Activated CD4-positive, alpha-beta T cell treated with anti-CD3 and anti-CD28 coated beads, Interleukin-2, amount 10 ng/mL, durations not matched to agents 24 days and 14 days (primary cell): ENCODE measurements at regions not wholly inside any gene's neighbourhood (a gene's known extent, or its start where the extent isn't known, plus 50 kb on each side); places are given as distances from the start of the nearest gene placed in this dataset.
"Not testable (repeated sequence)": the region's sequence is repeated elsewhere in the genome, so short reads cannot be mapped to it uniquely, and the experiment has no call there.

Experiments
- DNase-seq: peaks from one replicate; pipeline ENCODE4 v3.0.0; 2022
- H3K27ac Mint-ChIP-seq: one replicate; pipeline ENCODE4 v1.8.0; 2022; ENCODE audit warnings: mild to moderate bottlenecking, mixed read lengths
- H3K27me3 Mint-ChIP-seq: one replicate; pipeline ENCODE4 v1.8.0; 2022; ENCODE audit warnings: mixed read lengths
- H3K36me3 Mint-ChIP-seq: one replicate; pipeline ENCODE4 v1.8.0; 2022; ENCODE audit warnings: low read depth, mild to moderate bottlenecking, mixed read lengths
- H3K4me1 Mint-ChIP-seq: one replicate; pipeline ENCODE4 v1.8.0; 2021; ENCODE audit warnings: mixed read lengths
- H3K4me3 Mint-ChIP-seq: one replicate; pipeline ENCODE4 v1.8.0; 2022; ENCODE audit warnings: mild to moderate bottlenecking, moderate library complexity, mixed read lengths
- H3K9me3 Mint-ChIP-seq: one replicate; pipeline ENCODE4 v1.8.0; 2021; ENCODE audit warnings: mixed read lengths
- intact Hi-C: fragments of 100-400 bp; cut with micrococcal nuclease; formaldehyde crosslinking; loops from one replicate; pipeline ENCODE4 v1.15.1; 2023

DNA sequence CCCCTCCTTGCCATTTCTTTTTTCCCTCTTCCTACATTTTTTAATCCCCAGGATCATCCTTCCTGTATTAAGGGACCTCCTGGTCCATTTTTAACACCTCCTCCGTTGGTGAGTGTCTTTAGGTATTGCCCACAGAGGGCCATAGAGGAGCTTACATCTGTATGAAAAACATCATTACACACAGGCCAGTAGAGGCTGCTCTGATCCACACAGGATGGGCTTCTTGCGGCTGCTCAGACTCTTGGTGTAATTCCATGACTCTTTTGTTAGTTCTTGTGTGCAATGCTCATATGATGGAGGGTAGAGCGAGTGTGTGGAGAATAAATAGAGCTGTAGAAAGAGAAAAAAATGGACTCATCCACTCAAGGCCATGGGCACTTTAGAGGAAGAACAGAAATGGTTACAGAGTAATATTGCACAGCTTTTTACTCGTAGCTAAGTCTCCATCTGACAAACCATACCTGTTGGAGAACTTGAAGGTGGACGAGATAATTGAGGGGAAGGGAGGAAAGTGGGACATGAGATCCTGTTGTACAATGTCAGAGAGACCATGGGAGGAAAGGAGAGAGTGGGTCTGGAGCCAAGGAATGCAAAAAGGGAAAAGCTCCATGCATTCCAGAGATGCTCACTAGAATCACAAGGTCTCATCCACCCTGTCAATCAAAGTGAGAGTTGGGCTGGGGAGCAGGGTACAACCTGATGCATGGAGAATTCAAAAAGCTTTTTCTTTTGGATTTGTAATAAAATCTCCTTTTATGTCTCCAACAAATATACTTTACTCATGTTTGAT lies 129.7 kb upstream of the TNP1 start:
- no peaks in the 10 kb centered on the region for H3K9me3 Mint-ChIP-seq
- no peak overlapping the region for H3K4me3 Mint-ChIP-seq
- H3K36me3 Mint-ChIP-seq, result no peaks in the 10 kb centered on the region
- DNase-seq, result no peak
- peaks cover 16% of the 10 kb centered on the region for H3K27me3 Mint-ChIP-seq
- no peaks in the 10 kb centered on the region for H3K4me1 Mint-ChIP-seq
- no peak overlapping the region for H3K27ac Mint-ChIP-seq
- intact Hi-C loops, result no loop called here

GRCh38 chr2:216987252-216987821 lies 127.5 kb upstream of the TNP1 start:
- no peak overlapping the region for H3K4me3 Mint-ChIP-seq
- intact Hi-C loops, result no loop called here
- no peaks in the 10 kb centered on the region for H3K4me1 Mint-ChIP-seq
- peaks cover 15% of the 10 kb centered on the region for H3K27me3 Mint-ChIP-seq
- DNase-seq, result no peak
- H3K9me3 Mint-ChIP-seq, result no peaks in the 10 kb centered on the region
- no peaks in the 10 kb centered on the region for H3K36me3 Mint-ChIP-seq
- no peak overlapping the region for H3K27ac Mint-ChIP-seq

- H3K27me3 Mint-ChIP-seq, result peaks cover 10% of the 10 kb centered on the region
- intact Hi-C loops, result no loop called here
- DNase-seq, result no peak
Observed at GRCh38 chr2:216985658-216986141, 125.8 kb upstream of the TNP1 start.

GRCh38 chr2:216984937-216985336 lies 125.1 kb upstream of the TNP1 start:
- Mint-ChIP-seq H3K4me1 (no peaks in the 10 kb centered on the region), H3K9me3 (peaks cover 6% of the 10 kb centered on the region), H3K27me3 (peaks cover 15% of the 10 kb centered on the region), H3K36me3 (no peaks in the 10 kb centered on the region), H3K4me3 (no peak overlapping the region), H3K27ac (no peak overlapping the region)
- DNase-seq, result no peak
- intact Hi-C loops, result no loop called here

More at GRCh38 chr2:216985658-216986141, 125.8 kb upstream of the TNP1 start:
- Mint-ChIP-seq H3K27ac (no peak overlapping the region), H3K36me3 (no peaks in the 10 kb centered on the region), H3K9me3 (peaks cover 5% of the 10 kb centered on the region), H3K4me1 (no peaks in the 10 kb centered on the region), H3K4me3 (no peak overlapping the region)

DNA sequence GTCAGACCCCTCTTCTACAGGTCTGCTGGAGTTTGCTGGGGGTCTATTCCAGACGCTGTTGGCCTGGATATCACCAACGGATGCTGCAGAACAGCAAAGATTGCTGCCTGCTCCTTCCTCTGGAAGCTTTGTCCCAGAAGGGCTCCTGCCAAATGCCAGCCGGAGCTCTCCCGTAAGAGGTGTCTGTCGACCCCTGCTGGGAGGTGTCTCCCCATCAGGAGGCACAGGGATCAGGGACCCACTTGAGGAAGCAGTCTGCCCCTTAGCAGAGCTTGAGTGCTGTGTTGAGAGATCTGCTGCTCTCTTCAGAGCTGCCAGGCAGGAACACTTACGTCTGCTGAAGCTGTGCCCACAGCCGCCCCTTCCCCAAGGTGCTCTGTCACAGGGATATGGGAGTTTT lies 122.1 kb upstream of the TNP1 start:
- not testable (repeated sequence) for H3K4me1 Mint-ChIP-seq, H3K27ac Mint-ChIP-seq, H3K4me3 Mint-ChIP-seq

DNA sequence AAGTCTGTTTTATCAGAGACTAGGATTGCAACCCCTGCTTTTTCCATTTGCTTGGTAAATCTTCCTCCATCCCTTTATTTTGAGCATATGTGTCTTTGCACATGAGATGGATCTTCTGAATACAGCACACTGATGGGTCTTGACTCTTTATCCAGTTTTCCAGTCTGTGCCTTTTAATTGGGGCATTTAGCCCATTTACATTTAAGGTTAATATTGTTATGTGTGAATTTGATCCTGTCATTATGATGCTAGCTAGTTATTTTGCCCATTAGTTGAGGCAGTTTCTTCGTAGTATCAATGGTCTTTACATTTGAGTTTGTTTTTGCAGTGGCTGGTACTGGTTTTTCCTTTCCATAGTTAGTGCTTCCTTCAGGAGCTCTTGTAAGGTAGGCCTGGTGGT lies 120.6 kb upstream of the TNP1 start:
- H3K27ac Mint-ChIP-seq, DNase-seq, H3K4me1 Mint-ChIP-seq, H3K36me3 Mint-ChIP-seq, intact Hi-C loops, H3K4me3 Mint-ChIP-seq: not testable (repeated sequence)
- Mint-ChIP-seq H3K9me3 (peaks cover 18% of the 10 kb centered on the region), H3K27me3 (peaks cover 18% of the 10 kb centered on the region)

More for the DNA sequence above, 122.1 kb upstream of the TNP1 start:
- Mint-ChIP-seq H3K9me3 (peaks cover 18% of the 10 kb centered on the region), H3K27me3 (peaks cover 16% of the 10 kb centered on the region)
- intact Hi-C loops, DNase-seq, H3K36me3 Mint-ChIP-seq: not testable (repeated sequence)

DNA sequence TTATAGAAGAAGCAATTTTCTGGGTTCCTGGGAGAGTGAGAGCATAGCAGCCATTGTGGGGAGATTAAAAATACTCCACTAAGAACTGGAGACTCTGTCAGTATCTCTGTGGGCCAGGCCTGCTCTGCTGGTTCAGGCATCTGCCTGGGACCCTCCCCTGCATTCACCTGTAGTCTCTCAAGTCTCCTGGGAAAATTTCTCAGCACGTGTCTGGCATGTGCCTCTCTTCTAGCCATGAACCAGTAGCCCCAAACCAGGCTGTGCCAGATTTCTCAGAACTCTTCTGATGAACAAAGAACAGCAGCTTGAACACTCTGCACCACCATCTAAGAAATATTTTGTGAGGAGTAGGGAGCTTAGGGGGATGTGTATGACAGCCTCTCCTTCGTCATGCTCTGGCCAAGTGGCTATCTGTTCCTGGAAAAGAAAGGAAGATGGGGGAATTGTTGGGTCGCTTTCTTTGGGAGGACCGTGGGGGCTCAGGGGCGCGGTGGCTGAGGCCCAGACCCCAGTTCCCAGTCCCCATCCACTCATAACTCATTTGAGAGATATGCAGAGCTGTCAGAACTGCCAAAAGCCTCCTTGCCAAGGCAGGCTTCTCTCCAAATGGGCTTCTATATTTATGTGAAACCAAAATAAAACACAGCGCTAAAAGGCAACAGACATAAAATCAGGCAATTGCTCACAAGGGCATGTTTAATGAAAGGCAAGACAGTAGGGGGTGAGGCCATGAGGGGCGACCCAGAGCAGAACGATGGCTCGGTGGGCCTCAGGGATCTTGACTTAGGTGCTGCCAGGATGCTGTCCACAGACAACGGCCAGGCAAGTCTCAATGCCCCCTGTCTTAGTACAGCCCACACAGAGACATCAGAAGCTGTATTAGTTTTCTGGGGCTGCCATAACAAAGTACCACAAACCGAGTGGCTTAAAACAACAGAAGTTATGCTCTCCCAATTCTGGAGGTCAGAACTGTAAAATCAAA lies 114.7 kb upstream of the TNP1 start:
- no peak for DNase-seq
- Mint-ChIP-seq H3K36me3 (no peaks in the 10 kb centered on the region), H3K4me3 (no peak overlapping the region), H3K4me1 (no peaks in the 10 kb centered on the region), H3K27me3 (peaks cover 8% of the 10 kb centered on the region), H3K27ac (no peak overlapping the region), H3K9me3 (peaks cover 12% of the 10 kb centered on the region)
- intact Hi-C loops, result no loop called here

DNA sequence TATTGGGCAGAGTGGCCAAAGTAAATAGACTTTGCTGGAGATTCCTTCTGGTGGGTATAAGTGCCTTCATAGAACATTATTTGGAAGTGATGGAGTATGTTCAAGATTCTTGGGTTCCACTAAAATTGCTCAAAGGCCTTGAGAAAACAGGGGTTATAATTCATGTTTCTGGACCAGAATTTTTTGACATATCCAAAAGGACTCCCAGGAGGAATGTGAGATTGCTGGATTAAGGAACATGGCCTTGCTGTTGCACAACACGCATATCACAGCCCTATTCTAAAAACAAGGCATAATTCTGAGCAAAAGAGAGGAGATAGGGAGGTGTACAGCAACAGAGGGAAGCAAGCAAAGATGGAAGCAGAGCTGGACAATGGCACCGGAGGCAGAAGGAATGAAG lies 111.7 kb upstream of the TNP1 start:
- no peak overlapping the region for H3K27ac Mint-ChIP-seq
- intact Hi-C loops, result no loop called here
- H3K27me3 Mint-ChIP-seq, result peaks cover 11% of the 10 kb centered on the region
- no peak overlapping the region for H3K4me3 Mint-ChIP-seq
- H3K36me3 Mint-ChIP-seq, result no peaks in the 10 kb centered on the region
- DNase-seq, result no peak
- no peaks in the 10 kb centered on the region for H3K9me3 Mint-ChIP-seq
- H3K4me1 Mint-ChIP-seq, result no peaks in the 10 kb centered on the region

- no peak for DNase-seq
- H3K27ac Mint-ChIP-seq, result no peak overlapping the region
- intact Hi-C loops, result no loop called here
- H3K4me1 Mint-ChIP-seq, result no peaks in the 10 kb centered on the region
- H3K4me3 Mint-ChIP-seq, result no peak overlapping the region
- no peaks in the 10 kb centered on the region for H3K36me3 Mint-ChIP-seq
- H3K9me3 Mint-ChIP-seq, result no peaks in the 10 kb centered on the region
- H3K27me3 Mint-ChIP-seq, result peaks cover 11% of the 10 kb centered on the region
Observed at GRCh38 chr2:216970359-216970915, 110.6 kb upstream of the TNP1 start.

DNA sequence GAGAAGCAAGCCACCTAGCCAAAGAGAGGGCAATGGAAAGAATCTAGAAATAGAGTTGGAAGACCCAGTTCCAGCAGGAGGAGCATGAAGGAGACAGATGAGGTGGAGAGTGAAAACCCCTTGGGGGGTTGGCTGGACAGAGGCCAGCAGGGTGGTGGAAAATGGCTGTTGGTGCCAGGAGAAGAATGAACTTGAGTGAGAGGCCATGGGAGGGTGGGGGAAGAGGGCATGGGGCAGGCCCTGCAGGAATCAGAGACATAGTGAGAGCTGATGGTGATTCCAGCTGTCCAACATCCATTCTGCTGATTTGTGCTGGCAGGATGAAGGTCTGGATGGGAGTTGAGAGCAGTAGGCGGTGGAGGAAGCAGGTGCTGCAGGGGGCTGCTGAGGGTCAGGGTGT lies 108.0 kb upstream of the TNP1 start:
- H3K27ac Mint-ChIP-seq, result no peak overlapping the region
- no peaks in the 10 kb centered on the region for H3K4me1 Mint-ChIP-seq
- no peak overlapping the region for H3K4me3 Mint-ChIP-seq
- no peaks in the 10 kb centered on the region for H3K36me3 Mint-ChIP-seq
- intact Hi-C loops, result no loop called here
- no peaks in the 10 kb centered on the region for H3K9me3 Mint-ChIP-seq
- no peak for DNase-seq
- peaks cover 11% of the 10 kb centered on the region for H3K27me3 Mint-ChIP-seq

GRCh38 chr2:216960671-216961268 lies 100.9 kb upstream of the TNP1 start:
- intact Hi-C loops, result no loop called here
- H3K4me3 Mint-ChIP-seq, result no peak overlapping the region
- no peak for DNase-seq
- peaks cover 2% of the 10 kb centered on the region for H3K27me3 Mint-ChIP-seq
- no peaks in the 10 kb centered on the region for H3K4me1 Mint-ChIP-seq
- H3K27ac Mint-ChIP-seq, result no peak overlapping the region
- H3K36me3 Mint-ChIP-seq, result no peaks in the 10 kb centered on the region
- no peaks in the 10 kb centered on the region for H3K9me3 Mint-ChIP-seq

DNA sequence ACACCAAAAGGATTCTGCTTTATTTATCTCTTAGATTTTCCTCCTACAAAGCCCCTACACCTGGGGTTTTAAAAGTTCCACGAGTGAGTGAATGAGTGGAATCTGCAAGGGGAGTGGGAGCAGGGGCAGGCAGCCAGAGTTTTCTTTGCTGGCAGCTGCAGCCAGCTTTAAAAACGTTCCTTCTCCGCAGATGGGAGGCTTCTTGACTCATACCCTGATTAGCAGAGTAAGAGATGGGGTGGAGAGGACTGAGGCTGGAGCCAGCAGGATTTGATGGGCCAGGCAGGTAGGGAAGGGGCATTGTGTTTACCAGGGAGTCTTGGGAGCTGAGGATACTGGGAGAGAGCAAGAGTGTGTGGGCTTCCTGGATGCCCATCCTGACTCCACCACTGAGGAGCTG lies 99.6 kb upstream of the TNP1 start:
- Mint-ChIP-seq H3K27me3 (peaks cover 4% of the 10 kb centered on the region), H3K27ac (no peak overlapping the region), H3K4me3 (no peak overlapping the region), H3K9me3 (peaks cover 7% of the 10 kb centered on the region), H3K36me3 (no peaks in the 10 kb centered on the region), H3K4me1 (no peaks in the 10 kb centered on the region)
- intact Hi-C loops, result no loop called here
- DNase-seq, result no peak

- Mint-ChIP-seq H3K9me3 (peaks cover 24% of the 10 kb centered on the region), H3K4me3 (no peak overlapping the region), H3K27ac (no peak overlapping the region), H3K27me3 (peaks cover 19% of the 10 kb centered on the region), H3K36me3 (no peaks in the 10 kb centered on the region), H3K4me1 (no peaks in the 10 kb centered on the region)
- intact Hi-C loops, result no loop called here
- DNase-seq, result no peak
Observed at GRCh38 chr2:216956820-216957493, 97.1 kb upstream of the TNP1 start.
